ENCODE measurements at regions not wholly inside any gene's neighbourhood (a gene's known extent, or its start where the extent isn't known, plus 50 kb on each side); places are given as distances from the start of the nearest gene placed in this dataset.

- no peaks in the 10 kb centered on the region for H3K9me3 Mint-ChIP-seq
- ChIA-PET POLR2A (no interaction called here), CTCF (no interaction called here)
- H3K4me1 Mint-ChIP-seq (ENCODE audit: low read depth) = no peaks in the 10 kb centered on the region
- intact Hi-C loops (cut with micrococcal nuclease) = no loop called here
- no peak for DNase-seq
- H3K4me3 Mint-ChIP-seq = no peak overlapping the region
- peaks cover 6% of the 10 kb centered on the region for H3K27me3 Mint-ChIP-seq
- no peaks in the 10 kb centered on the region for H3K36me3 Mint-ChIP-seq
- no peak overlapping the region for H3K27ac Mint-ChIP-seq
Observed at GRCh38 chr6:21823371-21823770, 229.8 kb downstream of the SOX4 start.

- H3K4me3 Mint-ChIP-seq = no peak overlapping the region
- no peaks in the 10 kb centered on the region for H3K9me3 Mint-ChIP-seq
- intact Hi-C loops (cut with micrococcal nuclease) = no loop called here
- no peak overlapping the region for H3K27ac Mint-ChIP-seq
- POLR2A ChIA-PET = no interaction called here
- no peak for DNase-seq
- CTCF ChIA-PET = interaction anchor here (0.6 kb wide), 1 partner anchor 9 kb away, joined by 3 read pairs; no protein-coding TSS in a partner anchor
- peaks cover 6% of the 10 kb centered on the region for H3K27me3 Mint-ChIP-seq
- H3K4me1 Mint-ChIP-seq (ENCODE audit: low read depth) = no peaks in the 10 kb centered on the region
- no peaks in the 10 kb centered on the region for H3K36me3 Mint-ChIP-seq
Observed at GRCh38 chr6:21824431-21825177, 231.1 kb downstream of the SOX4 start.

GRCh38 chr6:21826023-21826422 lies 232.5 kb downstream of the SOX4 start:
- H3K27me3 Mint-ChIP-seq = peaks cover 6% of the 10 kb centered on the region

GRCh38 chr6:21826904-21827303 lies 233.4 kb downstream of the SOX4 start:
- no peak overlapping the region for H3K4me3 Mint-ChIP-seq
- POLR2A ChIA-PET = no interaction called here
- no peaks in the 10 kb centered on the region for H3K4me1 Mint-ChIP-seq (ENCODE audit: low read depth)
- no peak for DNase-seq
- intact Hi-C loops (cut with micrococcal nuclease) = no loop called here
- H3K27me3 Mint-ChIP-seq = peaks cover 6% of the 10 kb centered on the region
- CTCF ChIA-PET = no interaction called here
- no peak overlapping the region for H3K27ac Mint-ChIP-seq
- H3K36me3 Mint-ChIP-seq = no peaks in the 10 kb centered on the region
- H3K9me3 Mint-ChIP-seq = no peaks in the 10 kb centered on the region

More at GRCh38 chr6:21826023-21826422, 232.5 kb downstream of the SOX4 start:
- CTCF ChIA-PET = interaction anchor here (0.6 kb wide), 1 partner anchor 1241 kb away, joined by 3 read pairs; no protein-coding TSS in a partner anchor
- Mint-ChIP-seq H3K36me3 (no peaks in the 10 kb centered on the region), H3K4me1 (ENCODE audit: low read depth) (no peaks in the 10 kb centered on the region), H3K27ac (no peak overlapping the region), H3K4me3 (no peak overlapping the region), H3K9me3 (no peaks in the 10 kb centered on the region)
- intact Hi-C loops (cut with micrococcal nuclease) = no loop called here
- DNase-seq = no peak
- POLR2A ChIA-PET = no interaction called here

GRCh38 chr6:21827425-21828202 lies 234.1 kb downstream of the SOX4 start:
- ChIA-PET CTCF (no interaction called here), POLR2A (no interaction called here)
- Mint-ChIP-seq H3K4me1 (ENCODE audit: low read depth) (no peaks in the 10 kb centered on the region), H3K27ac (no peak overlapping the region), H3K36me3 (no peaks in the 10 kb centered on the region), H3K27me3 (peaks cover 6% of the 10 kb centered on the region), H3K9me3 (no peaks in the 10 kb centered on the region), H3K4me3 (no peak overlapping the region)
- DNase-seq = no peak
- intact Hi-C loops (cut with micrococcal nuclease) = no loop called here

GRCh38 chr6:21828704-21829103 lies 235.2 kb downstream of the SOX4 start:
- Mint-ChIP-seq H3K9me3 (no peaks in the 10 kb centered on the region), H3K27ac (no peak overlapping the region), H3K36me3 (no peaks in the 10 kb centered on the region), H3K4me3 (no peak overlapping the region), H3K4me1 (ENCODE audit: low read depth) (no peaks in the 10 kb centered on the region), H3K27me3 (peaks cover 6% of the 10 kb centered on the region)
- ChIA-PET POLR2A (no interaction called here), CTCF (no interaction called here)
- no peak for DNase-seq
- intact Hi-C loops (cut with micrococcal nuclease) = no loop called here

GRCh38 chr6:21829126-21829525 lies 235.6 kb downstream of the SOX4 start:
- intact Hi-C loops (cut with micrococcal nuclease) = no loop called here
- H3K27ac Mint-ChIP-seq = no peak overlapping the region
- H3K4me1 Mint-ChIP-seq (ENCODE audit: low read depth) = no peaks in the 10 kb centered on the region
- ChIA-PET POLR2A (no interaction called here), CTCF (no interaction called here)
- no peak overlapping the region for H3K4me3 Mint-ChIP-seq
- H3K9me3 Mint-ChIP-seq = no peaks in the 10 kb centered on the region
- peaks cover 6% of the 10 kb centered on the region for H3K27me3 Mint-ChIP-seq
- no peaks in the 10 kb centered on the region for H3K36me3 Mint-ChIP-seq
- DNase-seq = no peak

GRCh38 chr6:21831521-21832291 lies 238.2 kb downstream of the SOX4 start:
- no peak overlapping the region for H3K4me3 Mint-ChIP-seq
- no peaks in the 10 kb centered on the region for H3K36me3 Mint-ChIP-seq
- intact Hi-C loops (cut with micrococcal nuclease) = no loop called here
- H3K27ac Mint-ChIP-seq = no peak overlapping the region
- POLR2A ChIA-PET = no interaction called here
- no peak for DNase-seq
- no peaks in the 10 kb centered on the region for H3K9me3 Mint-ChIP-seq
- peaks cover 5% of the 10 kb centered on the region for H3K27me3 Mint-ChIP-seq
- CTCF ChIA-PET = no interaction called here
- H3K4me1 Mint-ChIP-seq (ENCODE audit: low read depth) = no peaks in the 10 kb centered on the region

GRCh38 chr6:21836277-21836676 lies 242.7 kb downstream of the SOX4 start:
- Mint-ChIP-seq H3K9me3 (no peaks in the 10 kb centered on the region), H3K4me3 (no peak overlapping the region), H3K36me3 (no peaks in the 10 kb centered on the region), H3K27ac (no peak overlapping the region), H3K4me1 (ENCODE audit: low read depth) (no peaks in the 10 kb centered on the region), H3K27me3 (peaks cover 1% of the 10 kb centered on the region)
- intact Hi-C loops (cut with micrococcal nuclease) = no loop called here
- no peak for DNase-seq
- CTCF ChIA-PET = no interaction called here
- POLR2A ChIA-PET = no interaction called here

GRCh38 chr6:21836772-21837425 lies 243.3 kb downstream of the SOX4 start:
- Mint-ChIP-seq H3K4me1 (ENCODE audit: low read depth) (no peaks in the 10 kb centered on the region), H3K27ac (no peak overlapping the region), H3K27me3 (peaks cover 1% of the 10 kb centered on the region), H3K36me3 (no peaks in the 10 kb centered on the region), H3K4me3 (no peak overlapping the region), H3K9me3 (no peaks in the 10 kb centered on the region)
- ChIA-PET POLR2A (no interaction called here), CTCF (no interaction called here)
- no peak for DNase-seq
- intact Hi-C loops (cut with micrococcal nuclease) = no loop called here

GRCh38 chr6:21840428-21840827 lies 246.9 kb downstream of the SOX4 start:
- Mint-ChIP-seq H3K27me3 (peaks cover 3% of the 10 kb centered on the region), H3K27ac (no peak overlapping the region), H3K9me3 (no peaks in the 10 kb centered on the region), H3K36me3 (no peaks in the 10 kb centered on the region), H3K4me3 (no peak overlapping the region), H3K4me1 (ENCODE audit: low read depth) (no peaks in the 10 kb centered on the region)
- DNase-seq = no peak
- ChIA-PET CTCF (no interaction called here), POLR2A (no interaction called here)
- intact Hi-C loops (cut with micrococcal nuclease) = no loop called here
